ENCODE measurements at regions not wholly inside any gene's neighbourhood (a gene's known extent, or its start where the extent isn't known, plus 50 kb on each side); places are given as distances from the start of the nearest gene placed in this dataset.

- TF ChIP-seq CTCF (IDR thresholded peaks at IDR 0.05) = no peak
- no peak for TF ChIP-seq POLR2A (IDR thresholded peaks at IDR 0.05)
Measured at GRCh38 chr22:22106855-22107254, 124.3 kb upstream of the TOP3B start.
